ENCODE measurements at regions not wholly inside any gene's neighbourhood (a gene's known extent, or its start where the extent isn't known, plus 50 kb on each side); places are given as distances from the start of the nearest gene placed in this dataset.

- DNase-seq: no peak
- H3K9ac ChIP-seq (ENCODE audit: extremely low read depth, low read length, poor library complexity, severe bottlenecking): no peak overlapping the region
- Mint-ChIP-seq H3K27me3 (ENCODE audit: insufficient read depth) (peaks cover 1% of the 10 kb centered on the region), H3K4me1 (peaks cover 11% of the 10 kb centered on the region), H3K36me3 (ENCODE audit: low read depth) (no peaks in the 10 kb centered on the region), H3K4me3 (no peak overlapping the region), H3K27ac (no peak overlapping the region), H3K9me3 (peaks cover 11% of the 10 kb centered on the region)
- no peaks in the 10 kb centered on the region for H3K27me3 ChIP-seq (ENCODE audit: control insufficient read depth, insufficient read depth, low read length, poor library complexity, severe bottlenecking)
- no peaks in the 10 kb centered on the region for H3K4me1 ChIP-seq (ENCODE audit: control insufficient read depth, insufficient read depth, low read length)
- TF ChIP-seq, protein P1, sequence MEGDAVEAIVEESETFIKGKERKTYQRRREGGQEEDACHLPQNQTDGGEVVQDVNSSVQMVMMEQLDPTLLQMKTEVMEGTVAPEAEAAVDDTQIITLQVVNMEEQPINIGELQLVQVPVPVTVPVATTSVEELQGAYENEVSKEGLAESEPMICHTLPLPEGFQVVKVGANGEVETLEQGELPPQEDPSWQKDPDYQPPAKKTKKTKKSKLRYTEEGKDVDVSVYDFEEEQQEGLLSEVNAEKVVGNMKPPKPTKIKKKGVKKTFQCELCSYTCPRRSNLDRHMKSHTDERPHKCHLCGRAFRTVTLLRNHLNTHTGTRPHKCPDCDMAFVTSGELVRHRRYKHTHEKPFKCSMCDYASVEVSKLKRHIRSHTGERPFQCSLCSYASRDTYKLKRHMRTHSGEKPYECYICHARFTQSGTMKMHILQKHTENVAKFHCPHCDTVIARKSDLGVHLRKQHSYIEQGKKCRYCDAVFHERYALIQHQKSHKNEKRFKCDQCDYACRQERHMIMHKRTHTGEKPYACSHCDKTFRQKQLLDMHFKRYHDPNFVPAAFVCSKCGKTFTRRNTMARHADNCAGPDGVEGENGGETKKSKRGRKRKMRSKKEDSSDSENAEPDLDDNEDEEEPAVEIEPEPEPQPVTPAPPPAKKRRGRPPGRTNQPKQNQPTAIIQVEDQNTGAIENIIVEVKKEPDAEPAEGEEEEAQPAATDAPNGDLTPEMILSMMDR (conservative IDR thresholded peaks at IDR 0.05): no peak
- H3K9me3 ChIP-seq (ENCODE audit: control insufficient read depth, low read length): no peaks in the 10 kb centered on the region
- no peak overlapping the region for H3K27ac ChIP-seq (ENCODE audit: low read depth, low read length)
- 78 to 92% methylated on average over 4 to 6 of the region's 6 CpGs for WGBS, 2 experiments (ENCODE audit: insufficient coverage in 1 of 2, insufficient read length in 1 of 2)
- H3K4me3 ChIP-seq (ENCODE audit: low read length): no peak overlapping the region
- no peaks in the 10 kb centered on the region for H3K36me3 ChIP-seq (ENCODE audit: control insufficient read depth, insufficient read depth, low read length)
Observed at GRCh38 chr7:25031007-25031406, 51.0 kb upstream of the OSBPL3 start.

All from endodermal cell (in vitro differentiated cells).